ENCODE measurements at regions not wholly inside any gene's neighbourhood (a gene's known extent, or its start where the extent isn't known, plus 50 kb on each side); places are given as distances from the start of the nearest gene placed in this dataset.

GRCh38 chr4:149031399-149031798 lies 589.2 kb upstream of the NR3C2 start:
- TF ChIP-seq CTCF (optimal IDR thresholded peaks at IDR 0.05 in 1 of 3, IDR thresholded peaks at IDR 0.05 in 1 of 3, conservative IDR thresholded peaks at IDR 0.05 in 1 of 3; ENCODE audit: extremely low read depth in 1 of 3, insufficient read depth in 2 of 3, low read length in 3 of 3) (peak in 2 of 3 experiments; percentile 51 to 62), EZH2 (IDR thresholded peaks at IDR 0.05; ENCODE audit: low read length) (no peak)
